ENCODE measurements at regions not wholly inside any gene's neighbourhood (a gene's known extent, or its start where the extent isn't known, plus 50 kb on each side); places are given as distances from the start of the nearest gene placed in this dataset.

GRCh38 chr2:39587641-39588040, 78.1 kb upstream of the TMEM178A start:
- Histone ChIP-seq H3K4me3 (ENCODE audit: low read depth, low read length) (no peak overlapping the region), H3K9me3 (ENCODE audit: severe bottlenecking) (no peaks in the 10 kb centered on the region), H3K27me3 (ENCODE audit: insufficient read depth, low read depth, severe bottlenecking) (no peaks in the 10 kb centered on the region), H3K36me3 (no peaks in the 10 kb centered on the region), H3K27ac (no peak overlapping the region)
- TF ChIP-seq CTCF (IDR thresholded peaks at IDR 0.05; ENCODE audit: low read depth, low read length): no peak
- no peak for DNase-seq

GRCh38 chr2:39593439-39594393, 72.0 kb upstream of the TMEM178A start:
- no peak overlapping the region for H3K27ac ChIP-seq
- H3K9me3 ChIP-seq (ENCODE audit: severe bottlenecking): no peaks in the 10 kb centered on the region
- DNase-seq: peak; percentile 21

GRCh38 chr2:39595116-39595515, 70.6 kb upstream of the TMEM178A start:
- DNase-seq: no peak
- H3K4me3 ChIP-seq (ENCODE audit: low read depth, low read length): no peak overlapping the region
- no peaks in the 10 kb centered on the region for H3K27me3 ChIP-seq (ENCODE audit: insufficient read depth, low read depth, severe bottlenecking)
- H3K27ac ChIP-seq: no peak overlapping the region
- H3K36me3 ChIP-seq: no peaks in the 10 kb centered on the region
- TF ChIP-seq CTCF (IDR thresholded peaks at IDR 0.05; ENCODE audit: low read depth, low read length): no peak
- H3K9me3 ChIP-seq (ENCODE audit: severe bottlenecking): no peaks in the 10 kb centered on the region

More at GRCh38 chr2:39593439-39594393, 72.0 kb upstream of the TMEM178A start:
- H3K4me3 ChIP-seq (ENCODE audit: low read depth, low read length): no peak overlapping the region
- no peaks in the 10 kb centered on the region for H3K36me3 ChIP-seq
- no peaks in the 10 kb centered on the region for H3K27me3 ChIP-seq (ENCODE audit: insufficient read depth, low read depth, severe bottlenecking)
- peak; percentile 39; the same call in 1 of the 2 replicates for TF ChIP-seq CTCF (IDR thresholded peaks at IDR 0.05; ENCODE audit: low read depth, low read length)

GRCh38 chr2:39597314-39597713, 68.4 kb upstream of the TMEM178A start:
- Histone ChIP-seq H3K27me3 (ENCODE audit: insufficient read depth, low read depth, severe bottlenecking) (no peaks in the 10 kb centered on the region), H3K4me3 (ENCODE audit: low read depth, low read length) (no peak overlapping the region), H3K36me3 (no peaks in the 10 kb centered on the region), H3K9me3 (ENCODE audit: severe bottlenecking) (no peaks in the 10 kb centered on the region), H3K27ac (no peak overlapping the region)
- TF ChIP-seq CTCF (IDR thresholded peaks at IDR 0.05; ENCODE audit: low read depth, low read length): no peak
- DNase-seq: no peak

- H3K27ac ChIP-seq: no peak overlapping the region
- no peaks in the 10 kb centered on the region for H3K27me3 ChIP-seq (ENCODE audit: insufficient read depth, low read depth, severe bottlenecking)
- DNase-seq: no peak
- no peaks in the 10 kb centered on the region for H3K9me3 ChIP-seq (ENCODE audit: severe bottlenecking)
- no peak for TF ChIP-seq CTCF (IDR thresholded peaks at IDR 0.05; ENCODE audit: low read depth, low read length)
- no peaks in the 10 kb centered on the region for H3K36me3 ChIP-seq
- H3K4me3 ChIP-seq (ENCODE audit: low read depth, low read length): no peak overlapping the region
Measured at GRCh38 chr2:39602616-39603015, 63.1 kb upstream of the TMEM178A start.
